HG02885 (cell line): ENCODE measurements at regions not wholly inside any gene's neighbourhood (a gene's known extent, or its start where the extent isn't known, plus 50 kb on each side); places are given as distances from the start of the nearest gene placed in this dataset.
"Not testable (repeated sequence)": the region's sequence is repeated elsewhere in the genome, so short reads cannot be mapped to it uniquely, and the experiment has no call there.

Experiments
- ATAC-seq: cut with Tn5 transposase; IDR thresholded peaks from one replicate; pipeline ENCODE4 v1.9.1; 2021; ENCODE audit warnings: mild to moderate bottlenecking; ENCODE audit not compliant: unreplicated experiment, poor library complexity

DNA sequence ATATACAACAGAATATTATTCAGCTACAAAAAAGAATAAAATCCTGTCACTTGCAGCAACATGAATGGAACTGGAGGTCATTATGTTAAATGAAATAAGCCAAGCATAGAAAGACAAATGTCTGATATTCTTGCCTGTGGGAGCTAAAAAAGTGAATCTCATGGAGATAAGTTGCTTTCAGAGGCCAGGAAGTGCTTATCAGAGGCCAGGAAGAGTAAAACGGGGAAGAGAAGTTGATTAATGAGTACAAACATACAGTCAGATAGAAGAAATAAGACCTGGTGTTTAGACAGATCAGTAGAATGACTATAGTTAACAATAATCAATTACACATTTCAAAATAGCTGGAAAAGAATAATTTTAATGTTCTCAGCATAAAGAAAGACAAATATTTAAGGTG, 54.4 kb upstream of the CPHXL start:
- ATAC-seq = no peak

DNA sequence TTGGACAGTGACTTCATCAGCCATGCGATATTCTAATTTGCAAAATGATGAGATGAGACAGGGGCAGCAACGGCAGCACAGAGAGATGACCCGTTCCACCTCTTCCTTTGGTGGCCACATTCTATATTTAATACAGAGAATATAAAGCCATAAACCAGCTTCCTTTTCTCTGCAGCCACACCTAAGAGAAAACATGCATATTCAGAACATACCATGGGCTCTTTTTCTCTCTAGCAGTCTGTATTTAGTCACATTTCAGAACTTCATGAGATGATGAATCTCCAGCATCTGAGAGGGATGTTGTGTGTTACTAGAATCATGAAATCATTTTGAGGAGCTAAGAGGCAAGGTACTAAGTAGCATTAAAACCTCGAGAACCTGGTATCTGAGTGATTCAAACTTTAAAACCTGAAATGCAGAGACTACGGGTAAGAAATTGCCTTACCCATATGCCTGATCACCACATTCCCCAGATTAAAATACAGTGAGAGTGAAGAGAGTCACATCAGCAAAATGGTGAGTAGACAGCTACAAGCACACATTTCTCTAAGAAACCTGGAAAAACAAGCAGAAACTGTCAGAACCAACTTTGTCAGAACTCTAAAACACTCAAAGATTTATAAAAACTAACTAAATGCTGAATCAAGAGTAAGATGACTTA, 55.5 kb upstream of the CPHXL start:
- ATAC-seq = no peak

DNA sequence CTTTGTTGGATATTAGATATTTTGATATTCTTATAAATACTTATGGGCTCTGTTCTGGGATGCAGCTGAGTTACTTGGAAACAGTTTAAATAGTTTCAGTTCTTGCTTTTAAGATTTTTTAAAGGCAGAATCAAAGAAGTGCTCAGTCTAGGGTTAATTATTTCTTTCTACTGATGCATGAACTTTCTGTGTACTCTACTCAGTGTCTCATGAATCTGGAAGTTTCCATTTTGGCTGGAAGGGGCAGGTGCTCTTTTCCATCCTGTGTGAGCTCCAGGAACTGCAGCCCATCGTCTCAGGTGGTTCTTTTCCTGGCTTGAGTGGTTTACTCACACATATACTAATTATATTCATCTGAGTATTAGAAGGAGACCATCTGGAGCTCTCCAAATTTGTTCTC, 61.1 kb upstream of the CPHXL start:
- ATAC-seq = no peak

DNA sequence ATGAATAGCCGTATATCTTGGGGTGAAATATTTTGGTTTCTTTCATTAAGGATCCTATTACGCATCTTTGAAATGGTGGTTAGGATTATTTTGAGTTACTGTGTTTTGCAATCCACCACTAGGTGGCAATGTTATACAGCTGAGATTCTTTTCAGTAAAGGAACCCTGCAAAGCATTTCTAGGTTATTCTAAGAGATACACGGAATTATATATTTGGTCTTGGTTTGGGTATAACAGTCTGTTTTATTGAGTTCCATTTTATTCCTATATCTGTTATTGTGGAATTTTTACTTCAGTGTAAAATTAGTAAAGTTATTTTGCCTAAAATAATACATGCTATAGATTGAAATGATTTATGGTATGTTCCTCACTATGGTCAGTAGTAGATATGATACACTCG, 62.9 kb upstream of the CPHXL start:
- ATAC-seq = peak; percentile 84

DNA sequence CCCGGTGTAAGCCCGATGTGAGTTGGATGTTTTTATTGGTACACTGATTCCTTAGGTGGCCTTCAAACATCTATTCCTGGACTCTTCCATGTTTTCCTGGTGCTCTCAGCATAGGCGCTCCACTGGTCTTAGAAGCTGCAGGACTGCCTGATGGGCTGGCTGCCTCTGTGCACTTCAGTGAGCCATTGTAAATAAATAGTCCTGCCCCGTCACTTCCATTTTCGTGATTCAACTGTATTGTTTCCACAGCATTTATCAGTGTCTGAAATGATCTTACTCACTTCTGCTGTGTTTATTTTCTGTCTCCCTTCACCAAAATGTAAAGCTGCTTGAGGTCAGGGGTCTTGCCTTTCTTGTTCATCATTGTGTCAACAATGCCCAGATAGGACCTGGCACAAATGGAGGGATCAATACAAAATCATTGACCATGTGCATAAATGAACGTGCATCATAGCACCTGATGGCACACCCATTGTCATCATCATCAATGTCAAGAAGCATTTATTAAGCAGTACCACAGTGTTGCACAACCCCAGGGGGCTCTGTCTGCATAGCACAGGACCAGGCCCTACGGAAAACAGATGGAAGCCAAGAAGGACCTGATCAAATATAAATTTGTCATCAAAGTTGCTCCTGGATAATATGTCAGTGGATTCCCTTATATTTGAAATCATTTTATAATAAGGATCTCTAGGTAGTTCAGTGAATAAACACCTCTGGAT, 66.6 kb upstream of the CPHXL start:
- ATAC-seq = no peak

DNA sequence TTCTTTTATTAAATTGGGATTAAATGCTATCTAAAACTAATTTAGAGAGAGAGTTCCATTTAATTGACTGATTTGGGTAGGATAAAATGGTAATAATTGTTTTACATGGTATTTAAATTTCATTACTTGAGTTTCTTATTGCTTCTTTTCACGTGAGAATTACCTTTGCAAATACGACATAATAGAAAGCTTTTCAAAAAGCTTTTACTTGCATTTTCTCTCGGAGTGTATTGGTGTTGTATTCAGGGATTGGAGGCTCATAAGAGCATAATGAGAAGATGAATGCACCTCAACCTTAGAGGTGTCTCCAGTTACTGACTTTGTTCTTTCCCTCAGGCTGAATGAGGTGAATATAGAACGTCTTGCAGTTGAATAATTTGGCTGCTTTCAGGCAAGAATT, 67.4 kb upstream of the CPHXL start:
- no peak for ATAC-seq

DNA sequence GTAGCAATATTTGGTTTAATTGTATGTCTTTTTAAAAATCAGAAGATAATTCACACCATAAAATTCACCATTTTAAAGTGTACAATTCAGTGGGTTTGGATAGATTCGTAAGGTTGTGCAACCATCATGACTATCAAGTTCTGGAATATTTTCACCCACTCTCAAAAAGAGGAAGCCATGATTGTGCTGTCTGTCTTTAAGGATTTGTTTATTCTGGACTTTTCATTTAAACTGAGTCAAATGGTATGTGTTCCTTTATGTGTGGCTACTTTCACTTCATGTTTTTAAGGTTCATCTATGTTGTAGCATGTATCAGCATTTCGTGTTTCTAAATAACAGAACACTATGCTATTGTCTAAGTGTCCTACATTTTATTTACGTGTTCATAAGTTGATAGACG, 68.1 kb upstream of the CPHXL start:
- ATAC-seq = peak; percentile 54

DNA sequence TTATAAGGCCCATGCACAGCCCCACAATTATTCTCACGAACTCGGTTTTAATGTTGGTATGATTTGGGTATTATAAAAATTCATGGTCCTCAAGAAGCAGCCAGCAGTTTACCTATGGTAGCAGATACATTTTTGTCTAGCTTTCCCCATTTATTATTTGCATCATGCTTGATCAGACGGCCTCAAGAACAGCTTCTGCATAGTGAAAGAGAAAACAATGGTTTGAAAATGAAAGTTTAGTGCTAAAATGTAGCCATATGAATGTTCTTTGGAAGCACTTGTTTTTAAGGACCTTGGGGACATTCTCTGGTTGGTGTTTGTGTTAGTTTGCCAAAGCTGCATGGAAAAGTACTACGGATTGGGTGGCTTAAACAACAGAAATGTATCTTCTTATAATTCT, 72.4 kb upstream of the CPHXL start:
- no peak for ATAC-seq

DNA sequence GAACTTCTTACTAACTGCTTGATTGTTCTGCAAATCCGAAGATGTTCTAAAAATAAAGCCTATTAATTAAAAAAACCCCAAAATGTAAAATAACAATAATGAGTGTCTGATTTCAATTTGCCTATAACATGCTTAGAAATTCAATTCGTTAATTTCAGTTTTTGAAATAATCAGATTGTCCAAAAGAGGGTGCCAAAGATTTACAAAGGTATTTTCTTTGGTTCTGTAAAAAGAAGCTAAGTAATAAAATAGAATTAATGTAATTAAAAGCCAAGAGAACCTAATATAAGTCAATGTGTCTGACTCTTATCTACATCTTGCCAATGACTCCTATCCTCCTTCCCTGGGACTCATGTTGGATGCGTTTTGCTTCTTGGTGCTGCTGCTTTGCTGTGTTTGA, 75.0 kb upstream of the CPHXL start:
- no peak for ATAC-seq

DNA sequence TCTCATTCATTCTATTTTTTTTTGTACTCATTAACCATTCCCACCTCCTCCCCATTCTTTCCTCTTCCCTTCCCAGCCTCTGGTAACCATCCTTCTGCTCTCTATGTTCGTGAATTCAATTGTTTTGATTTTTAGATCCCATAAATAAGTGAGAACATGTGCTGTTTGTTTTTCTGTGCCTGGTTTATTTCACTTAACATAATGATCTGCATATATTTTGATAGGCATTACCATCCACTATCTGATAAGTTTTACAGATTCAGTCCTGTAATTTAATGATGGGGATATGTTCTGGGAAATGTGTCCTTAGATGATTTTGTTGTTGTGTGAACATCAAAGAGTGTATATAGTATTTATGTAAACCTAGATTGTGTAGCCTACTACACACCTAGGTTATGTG, 77.5 kb upstream of the CPHXL start:
- ATAC-seq = no peak

DNA sequence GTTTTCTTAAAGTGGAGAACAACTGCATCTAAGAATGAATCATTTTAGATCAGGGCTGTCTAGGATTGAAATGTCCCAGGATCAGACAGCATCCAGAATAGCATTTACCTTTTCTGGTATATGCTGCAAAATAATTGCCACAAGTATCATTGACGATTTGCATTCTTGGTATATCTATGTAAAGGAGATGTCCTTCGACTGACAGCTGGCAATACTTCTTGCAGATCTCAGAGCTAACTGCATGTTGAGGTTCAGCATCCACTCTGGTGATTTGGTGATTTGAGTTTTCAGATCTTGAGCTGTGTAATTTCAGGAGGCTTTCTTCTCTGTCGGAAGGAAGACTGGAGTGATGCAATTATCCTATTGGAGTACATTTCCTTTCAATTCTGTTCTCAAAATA, 78.1 kb upstream of the CPHXL start:
- no peak for ATAC-seq

DNA sequence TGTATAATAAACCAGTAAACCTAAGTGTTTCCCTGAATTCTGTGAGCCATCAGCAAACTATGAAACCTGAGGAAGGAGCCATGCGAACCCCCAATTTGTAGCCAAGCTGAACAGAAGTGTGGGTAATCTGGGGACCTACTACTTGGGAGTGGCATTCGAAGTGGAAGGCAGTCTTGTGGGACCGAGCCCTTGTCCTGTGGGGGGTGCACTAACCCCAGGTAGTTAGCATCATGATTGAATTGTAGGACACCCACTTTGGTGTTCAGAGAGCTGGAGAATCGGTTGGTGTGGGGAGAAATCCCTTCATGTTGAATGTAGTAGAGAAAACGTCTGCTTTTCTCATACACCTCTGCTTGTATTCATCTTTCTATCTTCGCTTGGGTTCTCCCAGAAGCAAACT, 79.7 kb upstream of the CPHXL start:
- no peak for ATAC-seq

DNA sequence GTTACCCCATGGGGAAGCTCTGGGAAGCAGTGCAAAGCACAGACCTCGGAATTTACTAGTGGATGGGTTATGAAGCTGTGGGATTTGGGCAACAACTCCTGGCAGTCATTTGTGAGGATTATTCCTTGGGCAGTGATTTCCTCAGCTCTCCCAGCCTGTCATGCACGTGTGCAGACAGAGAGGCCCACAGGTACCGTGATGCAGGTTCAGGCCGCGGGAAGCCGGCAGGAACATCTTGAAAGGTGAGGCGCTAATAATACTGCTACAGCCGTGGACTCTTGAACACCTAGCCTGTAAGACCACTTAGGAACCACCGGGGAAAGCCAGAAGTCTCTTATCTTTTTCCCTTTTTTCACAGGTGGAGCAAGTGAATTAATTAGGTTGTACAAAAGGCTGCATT, 80.2 kb upstream of the CPHXL start:
- ATAC-seq = no peak

DNA sequence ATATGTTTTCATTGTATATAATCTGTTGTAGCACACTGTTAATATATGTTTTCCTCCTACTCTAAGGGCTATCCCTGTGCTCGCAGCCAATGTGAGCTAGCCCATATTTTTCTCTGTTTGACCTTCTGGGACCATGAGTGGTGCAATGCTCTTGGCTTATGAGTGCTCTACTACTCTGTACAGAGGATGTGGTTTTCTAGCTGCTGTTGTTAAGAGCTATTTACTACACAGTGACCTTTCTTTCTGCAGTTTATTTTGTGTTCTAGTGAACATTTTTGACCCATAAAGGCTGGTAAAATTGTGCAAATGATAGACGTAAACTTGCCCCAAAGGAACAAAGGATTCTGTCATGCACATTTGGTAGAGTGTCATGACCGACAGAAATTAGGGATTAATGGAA, 84.1 kb upstream of the CPHXL start:
- ATAC-seq = no peak

DNA sequence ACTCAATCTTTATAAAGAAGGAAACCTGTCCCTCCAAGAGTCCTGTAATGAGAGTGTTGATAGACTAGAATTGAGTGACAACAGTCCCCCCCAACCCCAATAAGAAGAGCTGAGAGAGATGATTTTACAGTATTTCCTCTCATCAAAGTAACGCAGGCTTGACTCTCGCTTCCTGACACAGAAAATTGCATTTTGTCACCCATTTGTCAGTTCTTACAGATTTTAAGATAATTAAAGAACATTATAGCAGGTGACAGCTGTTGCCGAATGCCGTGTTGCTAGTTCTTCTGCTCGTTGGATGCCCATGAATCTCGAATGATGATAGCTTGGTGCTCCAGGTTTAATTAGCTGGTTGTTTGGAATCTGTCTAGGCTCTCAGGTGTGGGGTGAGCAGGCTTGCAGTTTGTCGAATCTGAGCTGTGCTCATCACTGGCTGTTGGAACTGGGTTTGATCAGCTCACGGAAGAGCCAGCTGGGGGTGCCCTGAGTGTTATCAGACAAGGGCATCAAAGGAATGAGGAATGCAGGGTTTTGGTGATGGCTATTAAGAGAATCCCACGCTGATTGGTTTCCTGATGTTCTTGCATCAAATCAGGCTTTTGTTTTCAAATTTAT, 84.8 kb upstream of the CPHXL start:
- ATAC-seq = no peak

DNA sequence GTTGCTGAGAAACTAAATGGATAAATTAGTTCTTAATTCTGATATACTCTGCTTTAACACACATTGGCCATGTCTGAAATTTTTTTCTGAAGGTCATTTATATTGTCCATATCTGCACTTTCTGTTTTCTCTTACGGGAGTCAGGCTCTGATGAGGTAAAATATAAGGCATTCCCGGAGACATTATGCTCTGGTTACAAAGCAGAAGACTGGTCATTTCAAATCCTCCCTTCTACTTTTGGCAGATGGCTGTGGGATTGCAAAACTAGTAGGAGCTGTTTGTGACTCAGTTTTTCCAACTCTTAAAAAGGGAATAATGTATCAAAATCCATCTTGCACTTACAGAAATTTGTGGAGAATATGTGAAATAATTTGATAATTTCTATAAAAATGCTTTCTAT, 92.2 kb upstream of the CPHXL start:
- ATAC-seq = no peak

DNA sequence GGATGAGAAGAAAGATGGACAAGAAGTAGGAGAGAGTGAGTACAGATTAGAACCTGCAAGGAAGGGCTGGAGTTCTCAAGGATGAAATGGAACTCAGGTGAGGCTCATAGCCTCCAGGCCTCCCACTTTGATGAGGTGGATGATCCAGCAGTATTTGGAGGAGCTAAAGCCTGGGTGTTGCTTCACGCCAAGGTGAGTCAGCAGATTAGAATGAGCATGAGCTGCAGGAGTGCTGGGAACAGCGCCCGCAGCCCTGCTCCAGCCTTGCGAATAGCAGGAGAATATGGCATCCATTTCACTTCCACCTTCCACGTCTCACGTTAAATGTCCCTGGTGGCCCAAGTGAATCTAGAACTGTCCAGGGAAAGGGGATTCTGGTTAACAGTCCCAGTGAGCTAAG, 94.4 kb upstream of the CPHXL start:
- ATAC-seq = no peak

DNA sequence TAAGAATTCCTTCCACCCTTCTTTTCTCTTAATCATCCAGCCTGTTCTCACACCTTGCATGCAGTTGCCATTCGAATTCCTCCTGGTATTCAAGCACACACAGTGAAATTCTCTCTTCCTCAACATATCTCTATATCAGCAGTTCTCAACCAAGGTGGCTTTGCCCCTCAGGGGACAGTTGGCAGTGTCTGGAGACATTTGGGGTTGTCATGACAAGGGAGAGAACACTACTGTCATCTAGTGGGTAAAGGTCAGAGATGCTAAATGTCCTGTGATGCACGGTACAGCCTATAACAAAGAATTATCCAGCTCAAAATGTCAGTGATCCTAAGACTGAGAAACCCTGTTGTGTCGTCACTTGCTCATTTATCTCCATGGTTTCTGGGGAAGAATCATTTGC, 94.8 kb upstream of the CPHXL start:
- no peak for ATAC-seq

DNA sequence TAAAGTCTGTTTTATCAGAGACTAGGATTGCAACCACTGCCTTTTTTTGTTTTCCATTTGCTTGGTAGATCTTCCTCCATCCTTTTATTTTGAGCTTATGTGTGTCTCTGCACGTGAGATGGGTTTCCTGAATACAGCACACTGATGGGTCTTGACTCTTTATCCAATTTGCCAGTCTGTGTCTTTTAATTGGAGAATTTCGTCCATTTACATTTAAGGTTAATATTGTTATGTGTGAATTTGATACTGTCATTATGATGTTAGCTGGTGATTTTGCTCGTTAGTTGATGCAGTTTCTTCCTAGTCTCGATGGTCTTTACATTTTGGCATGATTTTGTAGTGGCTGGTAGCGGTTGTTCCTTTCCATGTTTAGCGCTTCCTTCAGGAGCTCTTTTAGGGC, 99.5 kb upstream of the CPHXL start:
- not testable (repeated sequence) for ATAC-seq

DNA sequence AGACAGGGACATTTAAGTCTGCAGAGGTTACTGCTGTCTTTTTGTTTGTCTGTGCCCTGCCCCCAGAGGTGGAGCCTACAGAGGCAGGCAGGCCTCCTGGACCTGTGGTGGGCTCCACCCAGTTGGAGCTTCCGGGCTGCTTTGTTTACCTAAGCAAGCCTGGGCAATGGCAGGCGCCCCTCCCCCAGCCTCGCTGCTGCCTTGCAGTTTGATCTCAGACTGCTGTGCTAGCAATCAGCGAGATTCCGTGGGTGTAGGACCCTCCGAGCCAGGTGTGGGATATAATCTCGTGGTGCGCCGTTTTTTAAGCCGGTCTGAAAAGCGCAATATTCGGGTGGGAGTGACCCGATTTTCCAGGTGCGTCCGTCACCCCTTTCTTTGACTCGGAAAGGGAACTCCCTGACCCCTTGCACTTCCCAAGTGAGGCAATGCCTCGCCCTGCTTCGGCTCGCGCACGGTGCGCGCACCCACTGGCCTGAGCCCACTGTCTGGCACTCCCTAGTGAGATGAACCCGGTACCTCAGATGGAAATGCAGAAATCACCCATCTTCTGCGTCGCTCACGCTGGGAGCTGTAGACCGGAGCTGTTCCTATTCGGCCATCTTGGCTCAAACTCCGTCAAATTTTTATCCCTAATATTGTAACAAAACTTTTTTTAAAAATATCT, 101.2 kb upstream of the CPHXL start:
- not testable (repeated sequence) for ATAC-seq

DNA sequence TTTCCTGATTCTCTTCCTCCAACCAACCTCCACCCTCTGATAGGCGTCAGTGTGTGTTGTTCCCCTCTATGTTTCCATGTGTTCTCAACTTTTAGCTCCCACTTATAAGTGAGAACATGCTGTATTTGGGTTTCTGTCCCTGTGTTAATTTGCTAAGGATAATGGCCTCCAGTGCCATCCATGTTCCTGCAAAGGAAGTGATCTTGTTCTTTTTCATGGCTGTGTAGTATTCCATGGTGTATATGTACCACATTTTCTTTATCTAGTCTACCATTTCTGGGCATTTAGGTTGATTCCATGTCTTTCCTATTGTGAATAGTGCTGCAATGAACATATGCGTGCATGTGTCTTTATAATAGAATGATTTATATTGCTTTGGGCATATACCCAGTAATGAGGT, 107.1 kb upstream of the CPHXL start:
- ATAC-seq = not testable (repeated sequence)
